ENCODE measurements at regions not wholly inside any gene's neighbourhood (a gene's known extent, or its start where the extent isn't known, plus 50 kb on each side); places are given as distances from the start of the nearest gene placed in this dataset.
A peak's percentile ranks its signal among the peaks of the same experiment; 100 is the strongest.

DNA sequence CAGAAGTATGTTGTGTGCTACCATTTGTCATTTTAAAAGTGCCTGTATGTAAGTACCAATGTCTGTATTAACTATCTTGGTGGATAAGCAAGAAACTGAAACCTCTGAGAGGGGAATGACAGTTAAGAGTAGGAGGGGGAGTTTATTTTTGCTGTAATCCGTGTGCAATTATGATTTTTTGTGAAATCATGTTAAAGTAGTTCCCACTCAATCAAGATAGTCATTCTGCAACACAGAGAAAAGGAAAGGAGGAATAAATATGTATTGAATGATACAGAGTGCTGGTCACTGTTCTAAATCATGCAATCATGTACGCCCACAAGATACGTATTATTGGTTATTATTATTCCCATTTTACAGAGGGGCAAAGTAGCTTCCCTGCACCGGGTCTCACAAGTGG is 105.1 kb upstream of the UBE2E1 start:
- no peak overlapping the region for H3K4me3 ChIP-seq (replicated peaks in 1 of 2; ENCODE audit: low read depth in 2 of 2, low read length in 2 of 2)
- TF ChIP-seq CTCF (IDR thresholded peaks at IDR 0.05; ENCODE audit: low read depth, low read length) = no peak

GRCh38 chr3:23701716-23702597 is 103.8 kb upstream of the UBE2E1 start:
- peak in 1 of 2 donors; percentile 17 for DNase-seq (ENCODE audit: low read depth in 2 of 2)
- no peak overlapping the region for H3K4me3 ChIP-seq (replicated peaks in 1 of 2; ENCODE audit: low read depth in 2 of 2, low read length in 2 of 2)
- TF ChIP-seq CTCF (IDR thresholded peaks at IDR 0.05; ENCODE audit: low read depth, low read length) = no peak

More for the DNA sequence above, 105.1 kb upstream of the UBE2E1 start:
- no peak for DNase-seq (ENCODE audit: low read depth in 2 of 2)

DNA sequence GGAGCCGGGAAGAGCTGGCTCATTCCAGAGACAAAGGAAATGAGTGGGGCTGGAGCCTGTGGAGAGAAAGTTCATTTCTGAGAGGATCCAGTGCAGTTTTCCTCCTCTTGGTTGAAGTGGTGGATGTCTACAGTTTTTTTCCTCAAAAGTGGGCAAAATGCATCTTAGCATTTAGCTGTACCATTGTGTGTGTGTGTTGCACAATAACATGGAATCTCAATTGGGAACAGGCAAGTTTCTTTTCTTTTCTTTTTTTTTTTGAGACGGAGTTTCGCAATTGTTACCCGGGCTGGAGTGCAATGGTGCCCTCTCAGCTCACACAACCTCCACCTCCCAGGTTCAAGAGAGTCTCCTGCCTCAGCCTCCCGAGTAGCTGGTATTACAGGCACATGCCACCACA is 101.5 kb upstream of the UBE2E1 start:
- no peak overlapping the region for H3K4me3 ChIP-seq (replicated peaks in 1 of 2; ENCODE audit: low read depth in 2 of 2, low read length in 2 of 2)
- peak; percentile 29 to 80 for DNase-seq (ENCODE audit: low read depth in 2 of 2)
- TF ChIP-seq CTCF (IDR thresholded peaks at IDR 0.05; ENCODE audit: low read depth, low read length) = no peak

GRCh38 chr3:23706111-23706510 is 99.6 kb upstream of the UBE2E1 start:
- no peak overlapping the region for H3K4me3 ChIP-seq (replicated peaks in 1 of 2; ENCODE audit: low read depth in 2 of 2, low read length in 2 of 2)
- TF ChIP-seq CTCF (IDR thresholded peaks at IDR 0.05; ENCODE audit: low read depth, low read length) = no peak
- peak in 1 of 2 donors; percentile 15 for DNase-seq (ENCODE audit: low read depth in 2 of 2)

GRCh38 chr3:23709987-23710386 is 95.8 kb upstream of the UBE2E1 start:
- H3K4me3 ChIP-seq (replicated peaks in 1 of 2; ENCODE audit: low read depth in 2 of 2, low read length in 2 of 2) = no peak overlapping the region
- DNase-seq (ENCODE audit: low read depth in 2 of 2) = no peak
- TF ChIP-seq CTCF (IDR thresholded peaks at IDR 0.05; ENCODE audit: low read depth, low read length) = no peak

GRCh38 chr3:23710555-23710954 is 95.2 kb upstream of the UBE2E1 start:
- DNase-seq (ENCODE audit: low read depth in 2 of 2) = peak; percentile 93 to 94
- TF ChIP-seq CTCF (IDR thresholded peaks at IDR 0.05; ENCODE audit: low read depth, low read length) = no peak
- H3K4me3 ChIP-seq (replicated peaks in 1 of 2; ENCODE audit: low read depth in 2 of 2, low read length in 2 of 2) = no peak overlapping the region

Data from cardiac fibroblast (primary cell).